Aorta (tissue), 5 donors: ENCODE measurements at regions not wholly inside any gene's neighbourhood (a gene's known extent, or its start where the extent isn't known, plus 50 kb on each side); places are given as distances from the start of the nearest gene placed in this dataset.

ENCODE experiments used
- ATAC-seq: fragments of 200-7000 bp; cut with Tn5 transposase; one replicate; pipeline ENCODE4 v1.9.1; 2022; ENCODE audit warnings: moderate library complexity; ENCODE audit not compliant: low FRiP score
- DNase-seq, 2 donors: peaks; one replicate each; pipeline ENCODE4 v3.0.0-alpha.2; 2020
- H3K27ac ChIP-seq, 2 donors: one replicate each; pipeline ENCODE4 v1.5.1; 2013; ENCODE audit warnings: low read length in 2 of 2, mild to moderate bottlenecking in 2 of 2, moderate library complexity in 2 of 2, control low read depth in 1 of 2, inconsistent platforms in 1 of 2, low read depth in 1 of 2
- H3K27me3 ChIP-seq, 2 donors: one replicate each; pipeline ENCODE4 v1.6.1; 2013; ENCODE audit warnings: control low read depth in 1 of 2, low read length in 1 of 2, mild to moderate bottlenecking in 1 of 2, moderate library complexity in 1 of 2; ENCODE audit not compliant: insufficient read depth in 2 of 2, control insufficient read depth in 1 of 2
- H3K36me3 ChIP-seq, 2 donors: one replicate each; pipeline ENCODE4 v1.6.1; 2013; ENCODE audit warnings: control low read depth in 1 of 2, low read length in 1 of 2, mild to moderate bottlenecking in 1 of 2; ENCODE audit not compliant: insufficient read depth in 2 of 2, control insufficient read depth in 1 of 2
- H3K4me1 ChIP-seq, 2 donors: one replicate each; pipeline ENCODE4 v1.6.1; 2013; ENCODE audit warnings: low read length in 2 of 2, control low read depth in 1 of 2, mild to moderate bottlenecking in 1 of 2, moderate library complexity in 1 of 2; ENCODE audit not compliant: insufficient read depth in 2 of 2, control insufficient read depth in 1 of 2
- H3K4me3 ChIP-seq, 2 donors: one replicate each; pipeline ENCODE4 v1.5.1; 2013; ENCODE audit warnings: low read length in 2 of 2, control low read depth in 1 of 2, mild to moderate bottlenecking in 1 of 2
- H3K9me3 ChIP-seq: one replicate; pipeline ENCODE4 v1.6.1; 2013; ENCODE audit warnings: mild to moderate bottlenecking, low read length; ENCODE audit not compliant: control insufficient read depth
- WGBS, 2 donors: extraction: QIAGEN DNeasy Blood & Tissue Kit; methylation state at CpG; one replicate each; pipeline ENCODE4 v1.1.7; 2013; 5-methylcytosine and 5-hydroxymethylcytosine counted together
- intact Hi-C, 2 donors: fragments of 100-400 bp; cut with DNase I; formaldehyde crosslinking; loops; one replicate each; pipeline versions ENCODE4 v1.14.2 to v1.15.0; 2022
- donor health status: healthy with polysubstance abuse.
- donor health status: Bipolar disorder and iron deficiency.
- donor health status: DM: no; HTN: no; CAD: no.
- donor health status: DM: no; HTN: no; CAD: no.
- donor health status: DM: yes; HTN: yes; CAD: no.

DNA sequence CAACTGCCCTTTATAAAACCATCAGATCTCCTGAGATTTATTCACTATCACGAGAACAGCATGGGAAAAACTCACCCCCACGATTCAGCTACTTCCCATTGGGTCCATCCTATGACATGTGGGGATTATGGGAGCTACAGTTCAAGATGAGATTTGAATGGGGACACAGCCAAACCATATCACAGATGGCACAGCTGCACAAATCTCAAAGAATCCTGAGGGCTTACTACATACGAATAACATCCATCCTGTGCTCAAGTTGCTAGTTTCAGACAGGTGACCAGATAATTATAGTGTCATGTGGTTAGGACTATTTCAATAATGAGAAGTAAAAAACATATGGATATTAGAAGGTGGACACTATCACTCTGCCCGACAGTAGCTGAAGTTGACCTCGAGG, 211.2 kb downstream of the NUAK1 start:
- DNase-seq (no peak), ATAC-seq (no peak)
- intact Hi-C loops = no loop called here
- H3K27ac ChIP-seq = no peak overlapping the region
- no peaks in the 10 kb centered on the region for H3K27me3 ChIP-seq
- H3K4me1 ChIP-seq = no peaks in the 10 kb centered on the region
- no peaks in the 10 kb centered on the region for H3K36me3 ChIP-seq
- 95 to 96% methylated on average over 5 of the region's 5 CpGs for WGBS, 2 donors
- H3K9me3 ChIP-seq = no peaks in the 10 kb centered on the region
- H3K4me3 ChIP-seq = no peak overlapping the region

- intact Hi-C loops = no loop called here
- Histone ChIP-seq H3K27me3 (no peaks in the 10 kb centered on the region), H3K27ac (no peak overlapping the region), H3K4me1 (no peaks in the 10 kb centered on the region), H3K9me3 (no peaks in the 10 kb centered on the region), H3K4me3 (no peak overlapping the region), H3K36me3 (no peaks in the 10 kb centered on the region)
- DNase-seq (no peak), ATAC-seq (no peak)
- 83 to 85% methylated on average over 3 of the region's 3 CpGs for WGBS, 2 donors
Observed at GRCh38 chr12:105928436-105928835, 210.3 kb downstream of the NUAK1 start.

DNA sequence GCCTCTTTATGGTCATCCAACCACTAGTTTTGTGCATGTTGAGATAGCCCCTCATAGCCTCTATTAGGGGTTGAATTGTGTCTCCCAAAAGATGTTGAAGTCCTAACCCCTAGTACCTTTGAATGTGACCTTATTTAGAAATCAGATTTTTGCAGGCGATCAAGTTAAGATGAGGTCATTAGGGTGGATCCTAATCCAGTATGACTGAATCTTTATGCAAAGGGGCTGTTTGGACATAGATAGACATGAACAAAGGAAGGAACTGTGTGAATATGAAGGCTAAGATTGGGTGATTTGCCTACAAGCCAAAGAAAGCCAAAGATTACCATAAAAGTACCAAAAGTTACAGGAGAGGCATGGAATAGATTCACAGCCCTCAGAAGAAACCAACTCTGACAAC, 209.6 kb downstream of the NUAK1 start:
- Histone ChIP-seq H3K36me3 (no peaks in the 10 kb centered on the region), H3K9me3 (no peaks in the 10 kb centered on the region), H3K4me3 (no peak overlapping the region), H3K27ac (no peak overlapping the region), H3K4me1 (no peaks in the 10 kb centered on the region), H3K27me3 (no peaks in the 10 kb centered on the region)
- intact Hi-C loops = no loop called here
- WGBS, 2 donors = 96 to 97% methylated on average over 1 of the region's 1 CpG
- ATAC-seq (no peak), DNase-seq (no peak)

GRCh38 chr12:105930557-105931503, 207.9 kb downstream of the NUAK1 start:
- ATAC-seq (no peak), DNase-seq (no peak)
- intact Hi-C loops = no loop called here
- H3K27ac ChIP-seq = no peak overlapping the region
- H3K27me3 ChIP-seq = no peaks in the 10 kb centered on the region
- no peaks in the 10 kb centered on the region for H3K9me3 ChIP-seq
- 97 to 98% methylated on average over 10 of the region's 10 CpGs for WGBS, 2 donors
- H3K4me3 ChIP-seq = no peak overlapping the region
- no peaks in the 10 kb centered on the region for H3K4me1 ChIP-seq
- H3K36me3 ChIP-seq = no peaks in the 10 kb centered on the region

DNA sequence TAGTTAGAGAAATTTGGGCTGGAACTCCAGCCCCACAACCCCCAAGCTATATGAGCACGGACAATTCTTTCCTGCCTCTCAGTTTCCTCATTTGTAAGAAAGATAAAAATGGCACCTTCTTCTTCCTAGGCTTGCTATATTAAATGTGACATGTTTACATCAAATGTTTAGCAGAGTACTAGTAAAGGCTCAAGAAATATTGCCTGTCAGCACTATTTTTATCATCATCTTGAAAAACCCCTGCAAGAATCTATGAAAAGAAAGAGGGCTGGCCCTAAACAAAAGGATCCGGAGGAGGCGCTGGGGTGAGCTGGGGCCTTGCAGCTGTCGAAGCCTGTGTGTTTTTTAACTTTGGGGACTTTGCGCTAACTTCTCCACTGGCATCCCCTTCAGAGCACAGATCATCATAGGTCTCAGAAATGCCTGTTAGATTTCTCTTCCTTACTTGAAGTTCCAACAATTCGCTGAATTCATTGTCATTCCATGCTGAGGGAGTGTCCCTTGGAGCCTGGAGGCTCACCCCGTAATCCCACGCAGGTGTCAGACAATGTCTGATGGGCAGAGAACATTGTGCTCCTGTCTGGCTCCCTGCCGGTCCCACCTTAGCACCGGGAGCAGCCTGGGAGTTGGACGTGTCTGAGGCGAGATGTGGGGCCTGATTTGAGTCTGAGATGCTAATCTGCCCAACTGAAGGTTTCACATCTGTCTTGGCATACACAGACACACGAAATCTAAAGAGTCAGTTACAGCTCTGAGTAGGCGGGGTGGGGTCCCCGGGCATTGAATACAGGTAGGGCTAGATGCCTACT, 206.8 kb downstream of the NUAK1 start:
- no peak overlapping the region for H3K27ac ChIP-seq
- ATAC-seq = no peak
- H3K9me3 ChIP-seq = no peaks in the 10 kb centered on the region
- intact Hi-C loops = no loop called here
- H3K36me3 ChIP-seq = no peaks in the 10 kb centered on the region
- H3K4me1 ChIP-seq = no peaks in the 10 kb centered on the region
- WGBS, 2 donors = 79 to 83% methylated on average over 15 of the region's 15 CpGs
- H3K4me3 ChIP-seq = no peak overlapping the region
- DNase-seq = no peak
- H3K27me3 ChIP-seq = no peaks in the 10 kb centered on the region

DNA sequence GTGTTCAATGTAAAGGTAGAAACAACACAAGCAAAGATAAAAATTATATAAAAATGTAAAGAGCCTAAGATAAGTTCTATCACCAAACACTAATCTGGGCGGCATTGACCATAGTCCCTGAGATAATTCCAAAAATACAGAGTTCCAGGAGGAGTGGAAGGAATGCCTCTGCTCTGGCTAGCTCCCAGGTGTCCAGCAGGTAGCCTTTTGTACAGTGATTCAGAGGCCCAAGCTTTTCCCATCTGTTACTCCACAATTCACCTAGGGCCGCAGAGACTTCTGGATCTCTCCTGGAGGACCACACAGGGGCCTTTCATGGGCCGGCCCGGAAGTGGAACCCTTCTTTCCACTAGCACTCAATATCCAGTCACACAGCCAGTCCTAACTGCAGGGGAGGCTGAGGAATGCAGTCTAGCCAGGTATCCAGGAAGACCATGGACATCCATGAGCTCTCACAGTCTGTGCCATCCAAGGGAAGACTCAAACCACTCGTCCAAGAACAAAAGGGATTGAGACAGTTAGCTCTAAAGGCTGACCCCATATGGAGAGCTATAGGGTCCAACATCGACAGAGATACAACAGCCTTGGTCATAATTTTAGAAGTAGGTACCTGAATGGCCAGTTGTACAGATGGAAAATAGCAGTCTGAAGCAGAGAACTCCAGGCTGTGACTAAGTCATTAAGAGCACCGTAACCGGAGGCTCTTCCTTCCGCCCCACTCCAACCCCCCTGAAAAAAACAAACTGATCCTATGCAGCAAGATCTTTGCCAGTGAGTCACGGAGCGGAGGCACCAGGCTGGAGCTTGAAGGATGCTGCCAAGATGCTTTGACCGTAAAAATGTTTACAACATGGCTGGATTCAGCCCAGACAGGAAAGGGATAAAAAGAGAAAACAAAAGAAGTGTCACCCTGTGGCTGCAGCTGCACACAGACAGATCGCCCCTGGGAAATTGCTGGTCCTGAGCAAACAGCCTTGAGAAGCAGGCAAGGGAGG, 204.8 kb downstream of the NUAK1 start:
- no peaks in the 10 kb centered on the region for H3K9me3 ChIP-seq
- ATAC-seq (peak; percentile 59), DNase-seq (peak in 1 of 2 donors; percentile 72)
- intact Hi-C loops = no loop called here
- H3K27me3 ChIP-seq = no peaks in the 10 kb centered on the region
- H3K27ac ChIP-seq = no peak overlapping the region
- WGBS, 2 donors = 48% methylated on average over 13 of the region's 13 CpGs
- no peak overlapping the region for H3K4me3 ChIP-seq
- no peaks in the 10 kb centered on the region for H3K36me3 ChIP-seq
- no peaks in the 10 kb centered on the region for H3K4me1 ChIP-seq

DNA sequence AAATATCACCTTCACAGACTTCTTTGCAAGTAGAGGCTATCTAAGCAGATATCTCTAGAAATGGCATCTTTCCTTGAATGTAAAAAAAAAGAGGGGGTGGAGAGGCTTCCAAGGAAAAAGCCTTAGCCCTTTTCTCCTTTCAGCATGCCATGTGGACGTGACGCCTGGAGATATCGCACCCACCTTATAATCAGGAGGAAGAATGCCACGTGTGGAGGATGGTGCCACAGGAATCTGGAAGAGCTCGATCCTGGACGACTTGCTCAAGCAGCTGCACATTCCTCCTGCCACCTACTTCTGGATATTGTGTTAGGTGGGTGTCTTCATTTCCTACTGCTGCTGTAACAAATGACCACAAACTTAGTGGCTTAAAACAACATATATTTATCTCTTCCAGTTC, 203.6 kb downstream of the NUAK1 start:
- ATAC-seq (no peak), DNase-seq (no peak)
- Histone ChIP-seq H3K27me3 (no peaks in the 10 kb centered on the region), H3K4me3 (no peak overlapping the region), H3K9me3 (no peaks in the 10 kb centered on the region), H3K27ac (no peak overlapping the region), H3K4me1 (no peaks in the 10 kb centered on the region), H3K36me3 (no peaks in the 10 kb centered on the region)
- WGBS, 2 donors = 90 to 91% methylated on average over 6 of the region's 6 CpGs
- intact Hi-C loops = no loop called here

GRCh38 chr12:105935981-105936380, 202.8 kb downstream of the NUAK1 start:
- 60 to 74% methylated on average over 3 of the region's 3 CpGs for WGBS, 2 donors
- H3K4me1 ChIP-seq = no peaks in the 10 kb centered on the region
- H3K27me3 ChIP-seq = no peaks in the 10 kb centered on the region
- intact Hi-C loops = no loop called here
- H3K9me3 ChIP-seq = no peaks in the 10 kb centered on the region
- H3K4me3 ChIP-seq = no peak overlapping the region
- DNase-seq (no peak), ATAC-seq (no peak)
- H3K36me3 ChIP-seq = no peaks in the 10 kb centered on the region
- no peak overlapping the region for H3K27ac ChIP-seq
